Pancreas (tissue), 10 donors: ENCODE measurements at regions not wholly inside any gene's neighbourhood (a gene's known extent, or its start where the extent isn't known, plus 50 kb on each side); places are given as distances from the start of the nearest gene placed in this dataset.
A peak's percentile ranks its signal among the peaks of the same experiment; 100 is the strongest.

Source experiments
- ATAC-seq, 4 donors: fragments of 200-7000 bp; cut with Tn5 transposase; one replicate each; pipeline versions ENCODE4 v1.8.0 to v1.9.1; 2020; ENCODE audit warnings: mild to moderate bottlenecking in 4 of 4, moderate library complexity in 4 of 4
- DNase-seq, 6 donors: peaks; one replicate each; pipeline ENCODE4 v3.0.0-alpha.2; 2020
- FAIRE-seq: peaks from 2 replicates; lab custom pipeline; 2012; peaks lifted over from hg19 to GRCh38; lab: Jason Lieb, UNC
- H3K27ac ChIP-seq, 4 donors: fragments of 200-600 bp; sonication (generic); 1 replicate in 3 of 4; 2 replicates in 1 of 4; pipeline versions ENCODE4 v1.5.0 to v1.8.0; 2020
- H3K27me3 ChIP-seq, 4 donors: fragments of 200-600 bp; one replicate each; pipeline ENCODE4 v1.8.0; 2021
- H3K36me3 ChIP-seq, 3 donors: fragments of 200-600 bp; sonication (generic) in 1 of 3; one replicate each; pipeline versions ENCODE4 v1.5.0 to v1.8.0; 2020 to 2021
- H3K4me1 ChIP-seq, 3 donors: fragments of 200-600 bp; one replicate each; pipeline ENCODE4 v1.8.0; 2021
- H3K4me3 ChIP-seq, 4 donors: fragments of 200-600 bp; sonication (generic) in 2 of 4; one replicate each; pipeline versions ENCODE4 v1.5.0 to v1.8.0; 2020 to 2021
- H3K9me3 ChIP-seq, 4 donors: fragments of 200-600 bp; one replicate each; pipeline ENCODE4 v1.8.0; 2021
- CTCF ChIP-seq, 4 donors: fragments of 200-600 bp; sonication (generic) in 3 of 4; IDR thresholded peaks; one replicate each; pipeline versions ENCODE4 v1.5.0 to v1.8.0; 2021; ENCODE audit warnings: antibody characterized with exemption in 4 of 4
- whole genome bisulfite sequencing, 2 donors: extraction: QIAGEN DNeasy Blood & Tissue Kit; methylation state at CpG; one replicate each; pipeline ENCODE4 v1.1.7; 2013; 5-methylcytosine and 5-hydroxymethylcytosine counted together
- intact Hi-C, 3 donors: fragments of 100-400 bp; cut with DNase I; formaldehyde crosslinking; loops; one replicate each; pipeline versions ENCODE4 v1.11.1 to v1.14.2; 2022
- donor health status: healthy with polysubstance abuse.
- donor health status: DM: no; HTN: no; CAD: no; lungs with moderate emphysema.
- donor health status: DM: no; HTN: no; CAD: no.
- donor health status: control.
- donor health status: control.
- donor health status: Bipolar disorder and iron deficiency.
- donor health status: DM: yes; HTN: yes; CAD: no.
- donor health status: DM: no; HTN: no; CAD: no.
- donor health status: DM: no; HTN: no; CAD: no.
- donor health status: DM: yes; HTN: yes; CAD: no.

GRCh38 chr22:48591286-48592065, 1236.2 kb downstream of the BRD1 start:
- FAIRE-seq (no peak), DNase-seq (peak in 2 of 6 donors; percentile 16 to 42), ATAC-seq (no peak)
- Histone ChIP-seq H3K27ac (no peak overlapping the region), H3K36me3 (no peaks in the 10 kb centered on the region), H3K27me3 (no peaks in the 10 kb centered on the region), H3K4me3 (no peak overlapping the region), H3K4me1 (no peaks in the 10 kb centered on the region), H3K9me3 (no peaks in the 10 kb centered on the region)
- 67 to 88% methylated on average over 27 to 29 of the region's 29 CpGs for WGBS, 2 donors
- intact Hi-C loops: no loop called here
- TF ChIP-seq CTCF (IDR thresholded peaks at IDR 0.05): no peak

GRCh38 chr22:48589901-48590300, 1237.8 kb downstream of the BRD1 start:
- DNase-seq (peak in 1 of 6 donors; percentile 23), ATAC-seq (no peak), FAIRE-seq (no peak)
- intact Hi-C loops: no loop called here
- no peak overlapping the region for H3K27ac ChIP-seq
- H3K36me3 ChIP-seq: no peaks in the 10 kb centered on the region
- no peaks in the 10 kb centered on the region for H3K4me1 ChIP-seq
- TF ChIP-seq CTCF (IDR thresholded peaks at IDR 0.05): no peak
- no peaks in the 10 kb centered on the region for H3K27me3 ChIP-seq
- no peak overlapping the region for H3K4me3 ChIP-seq
- no peaks in the 10 kb centered on the region for H3K9me3 ChIP-seq
- 63 to 83% methylated on average over 19 of the region's 19 CpGs for WGBS, 2 donors

GRCh38 chr22:48588878-48589450, 1238.7 kb downstream of the BRD1 start:
- intact Hi-C loops: no loop called here
- DNase-seq: peak in 1 of 6 donors; percentile 21
- Histone ChIP-seq H3K27ac (no peak overlapping the region), H3K4me3 (no peak overlapping the region), H3K27me3 (no peaks in the 10 kb centered on the region), H3K36me3 (no peaks in the 10 kb centered on the region), H3K9me3 (no peaks in the 10 kb centered on the region), H3K4me1 (no peaks in the 10 kb centered on the region)
- no peak for TF ChIP-seq CTCF (IDR thresholded peaks at IDR 0.05)
- WGBS, 2 donors: 51 to 67% methylated on average over 9 of the region's 9 CpGs
- FAIRE-seq: no peak
- ATAC-seq: no peak

GRCh38 chr22:48588151-48588877, 1239.4 kb downstream of the BRD1 start:
- no peak overlapping the region for H3K27ac ChIP-seq
- 58 to 75% methylated on average over 20 to 23 of the region's 23 CpGs for WGBS, 2 donors
- TF ChIP-seq CTCF (IDR thresholded peaks at IDR 0.05): no peak
- DNase-seq (peak in 1 of 6 donors; percentile 25), FAIRE-seq (no peak), ATAC-seq (no peak)
- no peaks in the 10 kb centered on the region for H3K36me3 ChIP-seq
- no peaks in the 10 kb centered on the region for H3K4me1 ChIP-seq
- no peak overlapping the region for H3K4me3 ChIP-seq
- no peaks in the 10 kb centered on the region for H3K9me3 ChIP-seq
- intact Hi-C loops: no loop called here
- no peaks in the 10 kb centered on the region for H3K27me3 ChIP-seq
